ENCODE measurements at regions not wholly inside any gene's neighbourhood (a gene's known extent, or its start where the extent isn't known, plus 50 kb on each side); places are given as distances from the start of the nearest gene placed in this dataset.

DNA sequence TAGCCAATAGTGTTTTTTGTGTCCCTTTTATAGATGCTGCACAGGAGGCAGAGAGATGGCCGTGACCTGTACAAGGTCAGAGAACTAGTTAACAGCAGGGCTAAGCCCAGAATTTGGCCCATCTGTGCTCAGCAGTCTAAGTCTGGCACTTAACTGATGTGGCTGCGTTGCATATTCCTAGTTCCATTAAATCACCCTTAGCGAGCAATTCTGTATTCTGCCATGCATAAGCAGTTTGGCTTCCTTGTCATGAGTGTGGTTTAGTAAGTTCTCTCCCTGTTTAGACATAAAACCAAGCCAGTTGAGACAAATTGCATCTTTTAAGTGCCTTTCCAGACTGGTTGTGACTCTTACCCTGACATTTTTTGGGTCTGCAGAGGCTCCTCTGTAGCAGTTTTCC, 230.6 kb upstream of the TENM4 start:
- TF ChIP-seq, protein P1, sequence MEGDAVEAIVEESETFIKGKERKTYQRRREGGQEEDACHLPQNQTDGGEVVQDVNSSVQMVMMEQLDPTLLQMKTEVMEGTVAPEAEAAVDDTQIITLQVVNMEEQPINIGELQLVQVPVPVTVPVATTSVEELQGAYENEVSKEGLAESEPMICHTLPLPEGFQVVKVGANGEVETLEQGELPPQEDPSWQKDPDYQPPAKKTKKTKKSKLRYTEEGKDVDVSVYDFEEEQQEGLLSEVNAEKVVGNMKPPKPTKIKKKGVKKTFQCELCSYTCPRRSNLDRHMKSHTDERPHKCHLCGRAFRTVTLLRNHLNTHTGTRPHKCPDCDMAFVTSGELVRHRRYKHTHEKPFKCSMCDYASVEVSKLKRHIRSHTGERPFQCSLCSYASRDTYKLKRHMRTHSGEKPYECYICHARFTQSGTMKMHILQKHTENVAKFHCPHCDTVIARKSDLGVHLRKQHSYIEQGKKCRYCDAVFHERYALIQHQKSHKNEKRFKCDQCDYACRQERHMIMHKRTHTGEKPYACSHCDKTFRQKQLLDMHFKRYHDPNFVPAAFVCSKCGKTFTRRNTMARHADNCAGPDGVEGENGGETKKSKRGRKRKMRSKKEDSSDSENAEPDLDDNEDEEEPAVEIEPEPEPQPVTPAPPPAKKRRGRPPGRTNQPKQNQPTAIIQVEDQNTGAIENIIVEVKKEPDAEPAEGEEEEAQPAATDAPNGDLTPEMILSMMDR (IDR thresholded peaks at IDR 0.05; ENCODE audit: low read length) = no peak
- TF ChIP-seq EZH2 (IDR thresholded peaks at IDR 0.05; ENCODE audit: borderline replicate concordance, low read length) = no peak

Data from OCI-LY1 (cell line).